ENCODE measurements at regions not wholly inside any gene's neighbourhood (a gene's known extent, or its start where the extent isn't known, plus 50 kb on each side); places are given as distances from the start of the nearest gene placed in this dataset.
"Not testable (repeated sequence)": the region's sequence is repeated elsewhere in the genome, so short reads cannot be mapped to it uniquely, and the experiment has no call there.

GRCh38 chr15:98280284-98280975 lies 319.9 kb downstream of the ARRDC4 start:
- no peak for DNase-seq

DNA sequence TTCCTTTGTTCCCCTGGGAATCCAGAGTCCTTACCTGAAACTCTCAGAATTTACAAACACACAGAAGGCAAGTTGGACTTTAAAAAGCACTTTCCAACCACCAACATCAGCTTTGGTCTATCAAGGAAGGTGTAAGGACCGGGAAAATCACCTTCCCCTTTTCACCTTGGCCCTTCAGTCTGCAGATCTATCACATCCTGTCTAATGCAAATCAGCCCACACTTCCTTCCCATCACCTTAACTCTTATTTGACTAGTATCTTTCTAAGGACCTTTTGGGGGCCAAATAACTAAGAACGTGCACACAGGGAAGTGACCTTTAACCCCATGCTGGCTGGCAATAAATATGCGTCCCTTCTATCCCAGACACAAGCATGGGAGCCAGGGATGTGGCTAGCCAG lies 320.6 kb downstream of the ARRDC4 start:
- DNase-seq, result no peak

DNA sequence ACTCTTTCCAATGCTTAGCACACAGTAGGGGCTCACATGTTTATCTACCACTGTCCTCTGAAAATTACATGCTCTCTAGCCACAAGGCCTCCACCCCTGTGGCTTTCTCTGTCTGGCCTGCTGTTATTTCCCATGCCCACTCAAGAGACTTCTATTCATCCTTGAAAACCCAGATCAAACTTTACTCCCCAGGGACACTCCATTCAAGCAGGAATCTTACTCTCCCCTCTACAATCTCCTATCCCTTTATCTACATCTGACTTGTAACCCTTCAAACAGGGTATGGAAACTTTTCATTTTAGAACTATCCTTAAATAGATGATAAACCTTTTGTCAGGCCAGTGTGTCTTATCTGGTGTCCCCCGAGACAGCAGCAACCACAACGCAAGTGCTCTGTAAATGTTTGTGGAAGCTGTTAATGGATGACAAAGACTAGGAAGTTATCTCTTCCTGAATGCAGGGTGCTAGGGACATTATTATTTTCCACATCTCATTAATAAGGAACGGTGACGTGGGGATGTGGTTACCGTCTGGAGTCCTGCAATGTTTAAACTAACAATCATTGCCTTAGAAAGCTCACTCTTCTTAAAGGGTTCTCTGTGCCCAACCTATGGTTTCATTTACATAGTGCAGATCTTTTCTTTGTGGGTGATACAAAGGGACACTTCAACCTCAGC lies 322.3 kb downstream of the ARRDC4 start:
- no peak for DNase-seq

DNA sequence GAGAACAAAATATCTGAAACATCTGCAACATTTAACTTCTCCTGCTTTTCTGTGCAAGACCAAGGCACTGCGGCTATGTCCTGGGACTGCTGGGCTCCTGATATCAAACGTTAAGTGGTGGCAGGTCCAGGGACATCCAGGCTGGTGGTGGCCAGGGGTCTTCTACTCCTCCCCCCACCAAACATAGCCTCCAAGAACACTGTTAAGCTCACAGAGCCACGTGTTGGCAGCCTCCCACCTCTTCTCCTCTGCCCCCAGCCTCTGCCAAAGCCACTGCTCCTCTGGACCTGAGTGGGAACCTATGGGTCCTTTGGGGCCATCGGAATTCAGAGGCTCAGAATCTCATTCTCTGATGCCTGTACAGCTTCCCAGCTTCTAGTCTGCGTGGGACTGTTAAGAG lies 325.7 kb downstream of the ARRDC4 start:
- no peak for DNase-seq

DNA sequence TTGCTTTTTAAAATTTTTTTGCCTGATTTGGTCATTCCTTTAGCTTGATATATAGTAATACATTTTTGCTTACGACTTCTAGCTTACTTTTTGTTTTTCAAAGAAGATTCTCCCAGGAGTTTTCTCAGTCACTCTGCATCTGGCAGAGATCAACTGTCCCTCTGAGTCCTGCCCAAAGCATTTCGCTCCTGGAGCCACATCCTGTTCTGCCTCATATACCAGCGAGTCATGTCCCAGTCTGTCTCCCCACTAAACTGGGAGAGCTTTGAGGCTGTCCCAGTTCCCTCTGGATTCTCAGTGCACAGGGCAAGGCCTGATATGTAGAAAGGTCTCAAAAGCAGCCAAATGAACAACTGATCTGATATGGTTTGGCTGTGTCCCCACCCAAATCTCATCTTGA lies 326.3 kb downstream of the ARRDC4 start:
- no peak for DNase-seq

DNA sequence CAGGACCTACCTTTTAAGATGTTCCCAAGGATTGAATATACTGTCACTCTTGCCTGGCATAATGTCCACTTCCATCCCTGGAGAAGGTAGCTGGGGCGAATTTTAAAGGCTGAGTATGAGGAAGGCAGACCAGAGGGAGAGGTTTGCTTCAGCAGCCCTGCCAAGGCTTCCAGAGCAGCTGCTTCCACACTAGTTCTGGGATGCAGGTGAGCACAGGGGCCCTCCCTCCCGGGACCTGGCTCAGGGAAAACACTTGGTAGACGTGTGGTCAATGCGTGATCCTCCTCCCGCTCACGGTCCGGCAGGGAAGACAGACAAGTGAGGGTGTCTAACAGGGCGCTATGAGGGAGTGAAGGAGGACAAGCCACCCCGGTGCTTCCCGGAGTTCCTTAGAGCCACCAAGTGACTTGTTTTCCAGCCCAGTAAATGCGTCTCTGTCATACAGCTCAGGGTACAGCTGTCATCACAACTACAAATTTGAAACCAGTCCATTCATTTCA lies 327.6 kb downstream of the ARRDC4 start:
- no peak for DNase-seq

DNA sequence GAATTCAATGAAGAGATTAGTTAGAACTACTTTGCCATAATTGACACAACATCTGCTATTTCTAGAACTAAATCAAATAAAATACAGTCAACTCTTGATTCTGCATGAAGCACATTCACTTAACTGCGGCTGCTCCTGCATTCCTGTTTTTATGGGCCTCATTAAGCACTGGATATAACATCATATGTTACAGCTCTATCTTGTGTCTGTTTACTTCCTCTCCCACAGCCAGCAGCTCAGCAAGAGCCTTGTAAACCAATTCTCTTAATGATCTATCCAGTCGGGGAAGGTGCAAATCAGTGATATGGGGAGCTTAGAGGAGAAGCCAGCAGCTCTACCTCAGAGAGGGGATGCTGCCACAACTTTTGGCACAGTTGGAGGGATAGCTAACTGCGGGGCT lies 329.2 kb downstream of the ARRDC4 start:
- no peak for DNase-seq

GRCh38 chr15:98292442-98293240 lies 332.1 kb downstream of the ARRDC4 start:
- DNase-seq, result peak; percentile 53 to 64

GRCh38 chr15:98294126-98294525 lies 333.6 kb downstream of the ARRDC4 start:
- no peak for DNase-seq

GRCh38 chr15:98295101-98295759 lies 334.7 kb downstream of the ARRDC4 start:
- not testable (repeated sequence) for DNase-seq

GRCh38 chr15:98296653-98297052 lies 336.1 kb downstream of the ARRDC4 start:
- no peak for DNase-seq

DNA sequence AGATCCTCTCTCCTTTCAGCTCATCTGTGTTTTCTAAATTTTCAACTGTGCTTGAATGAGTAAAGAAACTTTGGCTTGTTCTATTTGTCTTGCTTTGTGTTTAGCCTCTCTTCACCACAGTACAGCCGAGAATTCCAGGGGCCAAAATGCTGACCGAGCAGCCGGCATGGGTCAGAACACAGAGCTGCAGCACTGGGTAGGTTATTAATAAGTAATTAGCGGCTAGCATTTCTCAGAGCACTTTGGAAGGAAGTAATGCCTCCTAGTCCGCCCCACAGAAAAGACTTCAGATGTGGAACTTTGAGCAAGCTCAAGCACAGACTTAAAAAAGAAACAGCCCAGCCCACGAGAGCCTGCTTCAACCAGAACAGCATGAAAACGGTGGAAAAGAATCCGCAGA lies 343.9 kb downstream of the ARRDC4 start:
- no peak for DNase-seq

DNA sequence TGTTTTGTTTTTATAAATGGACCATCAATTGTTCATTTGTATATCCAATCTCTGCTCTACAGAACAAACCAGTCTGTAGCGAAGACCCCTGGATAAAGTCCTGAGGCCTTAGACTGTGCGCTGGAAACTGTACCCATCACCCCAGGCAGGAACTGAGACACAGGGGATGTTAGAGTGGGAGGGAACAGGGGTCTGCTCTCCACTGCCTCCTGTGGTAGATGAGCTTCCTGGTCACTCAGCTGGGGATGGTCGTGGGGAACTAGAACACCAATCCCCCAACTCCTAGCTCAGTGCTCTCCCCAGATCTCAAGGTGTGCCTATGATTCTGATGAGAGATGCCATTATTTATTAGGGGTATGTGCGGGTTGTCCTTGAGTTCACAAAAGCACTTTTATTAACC lies 340.2 kb upstream of the IGF1R start:
- DNase-seq, result no peak

DNA sequence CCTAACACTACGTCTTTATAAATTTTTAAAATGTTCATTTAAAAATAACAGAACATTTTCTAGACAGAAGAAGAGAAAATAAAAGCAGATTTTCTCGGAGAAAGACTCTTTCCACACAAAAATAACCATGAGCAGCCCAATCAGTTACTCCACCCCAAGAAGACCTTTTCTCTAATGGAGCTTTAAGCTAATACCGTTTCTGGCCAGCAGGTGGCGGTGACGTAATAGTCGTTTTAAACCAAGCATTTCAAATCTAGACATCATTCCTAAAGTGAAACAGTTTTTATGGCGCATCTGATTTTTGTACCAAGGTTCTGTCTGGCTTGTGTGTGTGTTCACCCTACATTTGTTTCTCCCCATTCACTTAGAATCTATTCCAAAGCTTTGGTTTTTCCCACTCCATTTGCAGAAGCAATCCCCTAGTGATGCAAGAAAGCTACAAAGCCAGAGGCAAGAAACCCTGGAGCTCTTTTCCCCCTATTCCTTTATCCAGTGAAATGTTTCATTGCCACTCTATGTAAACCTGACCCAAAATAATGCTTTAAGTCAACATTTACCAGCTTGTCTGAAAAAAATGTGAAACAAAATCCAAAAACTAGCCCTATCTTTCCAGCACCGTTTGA lies 336.7 kb upstream of the IGF1R start:
- peak; percentile 73 to 74 for DNase-seq

DNA sequence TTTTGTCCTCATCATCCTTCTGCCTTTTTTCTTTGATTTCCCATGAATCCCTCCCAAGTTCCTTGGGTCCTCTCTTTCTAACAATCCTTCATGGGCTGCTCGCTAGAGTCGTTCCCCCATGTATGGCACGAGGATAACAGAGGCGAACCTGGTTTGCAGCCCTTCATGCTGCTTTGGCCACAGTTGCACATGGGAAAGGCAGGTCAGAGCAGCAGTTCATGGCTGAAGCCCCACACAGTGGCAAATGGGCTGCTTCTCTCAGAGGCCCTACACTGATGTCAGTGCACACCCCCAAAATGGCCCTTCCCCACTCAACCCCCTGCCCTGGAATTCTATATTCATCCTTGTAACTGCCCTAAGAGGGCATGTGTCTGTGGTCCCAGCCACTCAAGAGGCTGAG lies 335.4 kb upstream of the IGF1R start:
- no peak for DNase-seq

DNA sequence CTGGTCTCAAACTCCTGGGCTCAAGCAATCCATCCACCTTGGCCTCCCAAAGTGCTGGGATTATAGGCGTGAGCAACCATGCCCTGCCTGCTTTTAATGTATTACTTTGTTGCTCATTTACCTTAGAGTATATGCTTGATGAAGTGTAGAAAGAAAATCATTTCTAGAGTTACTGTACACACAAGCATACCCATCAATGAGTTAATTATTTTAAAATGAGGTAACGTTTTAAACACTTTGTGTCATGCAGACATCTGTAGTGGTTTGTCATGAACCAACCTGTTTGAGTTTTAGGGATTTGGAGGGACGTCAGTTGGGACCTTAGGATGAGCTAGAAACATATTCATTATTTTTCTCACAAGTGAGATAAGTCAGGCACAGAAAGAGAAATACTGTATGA lies 332.4 kb upstream of the IGF1R start:
- DNase-seq, result no peak

DNA sequence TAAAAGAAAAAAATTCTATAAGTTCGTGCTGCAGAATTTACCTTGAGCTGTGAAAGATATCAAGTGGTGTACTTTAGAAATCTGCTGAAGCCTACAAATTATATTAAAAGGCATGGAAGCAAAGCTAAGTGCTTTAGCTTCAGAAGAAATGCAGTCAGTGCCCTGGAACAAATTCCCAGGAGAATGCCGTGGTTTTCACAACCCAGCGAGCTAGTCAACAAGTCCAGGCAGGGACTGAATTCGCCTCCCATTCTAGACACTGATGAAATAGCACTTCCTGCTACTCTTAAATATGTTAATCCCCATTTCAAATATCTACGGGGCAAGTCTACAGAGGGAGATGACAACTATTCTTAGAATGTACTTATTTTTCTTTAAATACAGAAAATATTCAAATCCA lies 326.4 kb upstream of the IGF1R start:
- DNase-seq, result no peak

DNA sequence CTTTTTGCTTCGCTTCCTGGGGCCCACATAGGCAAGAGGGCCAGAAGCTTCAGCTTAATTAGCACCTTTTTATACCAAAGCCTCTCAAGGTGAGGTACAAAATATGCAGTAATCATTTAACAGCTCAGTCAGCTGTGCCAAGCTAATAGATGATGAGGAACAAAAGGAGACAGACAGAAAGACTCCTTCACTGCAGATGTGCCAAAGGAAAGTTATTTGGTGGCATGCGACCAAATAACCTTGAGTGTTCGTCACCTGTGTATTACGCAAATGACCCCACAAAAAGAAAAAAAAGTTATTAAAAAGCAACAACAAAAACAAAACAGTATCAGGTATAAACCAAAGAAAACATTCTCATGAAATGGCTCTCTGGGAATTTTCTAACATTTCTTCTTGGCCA lies 325.8 kb upstream of the IGF1R start:
- no peak for DNase-seq

DNA sequence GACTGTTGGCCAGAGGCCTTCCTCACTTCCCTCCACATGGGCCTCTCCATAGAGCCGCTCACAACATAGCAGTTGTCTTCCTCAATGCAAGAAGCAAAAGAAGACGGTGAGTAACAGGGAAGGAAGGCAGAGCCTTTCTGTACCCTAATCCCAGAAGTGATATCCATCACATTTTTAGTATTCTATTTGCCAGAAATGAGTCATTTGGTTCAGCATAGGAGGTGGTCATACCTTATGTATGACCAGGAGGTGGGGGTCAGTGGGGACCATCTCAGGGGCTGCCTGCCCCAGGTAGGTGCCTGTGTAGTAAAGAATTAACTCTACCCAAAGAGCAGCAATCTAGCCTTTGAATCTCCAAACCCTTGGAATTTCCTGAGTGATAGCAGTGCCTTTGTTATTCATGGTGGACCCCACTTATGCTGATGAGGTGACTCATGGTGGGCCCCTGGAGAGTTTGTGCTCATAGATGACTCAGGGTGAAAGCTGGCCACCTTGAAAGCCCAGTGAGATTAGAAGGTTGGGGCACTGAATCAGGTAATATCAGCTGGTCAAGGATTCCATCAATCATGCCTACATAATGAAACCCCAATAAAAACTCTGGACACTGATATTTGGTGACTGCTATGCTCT lies 323.9 kb upstream of the IGF1R start:
- DNase-seq, result no peak

DNA sequence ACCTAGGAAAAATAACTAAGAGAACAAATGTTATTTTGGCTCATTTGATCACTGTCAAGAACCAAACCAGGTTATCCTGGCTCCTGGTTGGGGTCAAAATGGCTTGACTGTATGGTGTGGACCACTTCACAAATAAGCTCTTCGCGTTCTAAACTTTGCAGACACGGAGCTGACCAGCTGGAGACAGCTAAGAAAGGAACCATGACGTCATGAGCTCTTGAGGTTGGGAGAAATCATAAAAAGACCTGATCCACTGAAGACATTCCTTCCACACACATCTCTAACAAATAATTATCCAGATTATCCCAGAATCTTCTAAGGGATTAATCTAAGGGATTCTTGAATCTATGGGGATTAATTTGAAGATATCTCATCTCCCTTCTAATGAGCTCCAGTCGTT lies 321.5 kb upstream of the IGF1R start:
- no peak for DNase-seq

DNA sequence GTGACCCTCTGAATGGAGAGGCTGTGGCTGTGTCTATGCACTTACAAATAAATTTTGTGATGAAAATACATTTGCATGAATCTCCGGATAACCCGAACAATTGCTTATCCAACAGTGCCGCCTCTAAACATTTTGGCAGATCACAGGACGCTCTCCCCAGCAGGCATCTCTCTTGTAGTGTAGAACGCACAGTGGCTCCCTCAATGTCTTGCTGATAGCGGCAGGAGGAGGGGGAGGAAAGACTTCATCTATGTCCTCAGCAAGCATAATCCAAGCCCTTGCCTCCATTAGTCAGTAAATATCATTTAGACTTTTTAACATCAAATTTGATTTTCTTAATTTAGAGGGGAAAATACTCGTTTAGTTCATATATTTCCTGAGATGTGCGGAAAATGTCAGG lies 318.1 kb upstream of the IGF1R start:
- no peak for DNase-seq

- DNase-seq, result no peak
Measured at GRCh38 chr15:98330692-98331435, 317.5 kb upstream of the IGF1R start.

Data from stimulated activated CD4-positive, alpha-beta T cell treated with anti-CD3 and anti-CD28 coated beads, Interleukin-2, amount 100 ng/mL, for 48 hours (primary cell).